GM21786 (cell line): ENCODE measurements at regions not wholly inside any gene's neighbourhood (a gene's known extent, or its start where the extent isn't known, plus 50 kb on each side); places are given as distances from the start of the nearest gene placed in this dataset.
"Not testable (repeated sequence)": the region's sequence is repeated elsewhere in the genome, so short reads cannot be mapped to it uniquely, and the experiment has no call there.

ENCODE experiments used
- ATAC-seq: cut with Tn5 transposase; IDR thresholded peaks from one replicate; pipeline ENCODE4 v1.9.1; 2021; ENCODE audit not compliant: unreplicated experiment

DNA sequence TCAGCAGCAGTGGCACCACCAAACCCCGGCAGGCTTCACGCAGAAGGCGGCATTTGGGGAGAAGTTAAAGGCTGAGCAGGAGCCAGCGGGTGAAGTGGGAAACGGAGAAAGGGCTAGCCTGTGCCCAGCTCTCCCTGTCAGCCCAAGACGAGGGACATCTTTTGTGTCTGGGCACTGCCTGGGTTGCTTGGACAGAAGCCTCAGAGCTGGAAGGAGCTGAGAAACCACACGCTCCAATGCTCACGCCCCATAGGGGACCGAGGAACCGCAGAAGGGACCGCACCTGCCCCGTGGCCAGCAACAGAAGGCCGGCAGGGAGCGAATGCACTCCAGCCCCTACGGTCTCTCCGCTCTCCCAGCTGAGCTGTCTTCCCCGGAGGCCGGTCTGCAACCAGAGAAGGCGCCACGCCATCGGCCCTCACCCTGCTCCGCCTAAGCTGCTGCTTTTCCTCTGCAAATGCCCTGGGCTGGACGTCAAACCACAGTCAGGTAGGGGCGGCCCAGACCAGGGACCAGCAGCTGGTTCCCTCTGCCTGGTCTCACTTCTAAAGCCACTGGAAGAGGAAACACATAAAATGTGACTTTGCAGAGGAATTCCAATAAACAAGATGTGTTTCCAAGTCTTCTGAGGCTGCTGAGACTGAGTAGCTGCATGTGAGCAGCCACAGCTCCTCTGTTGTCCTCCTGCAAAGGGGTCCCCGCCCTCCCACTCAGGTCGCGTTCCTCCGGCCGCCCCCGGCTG is 182.4 kb upstream of the ZNF469 start:
- not testable (repeated sequence) for ATAC-seq

DNA sequence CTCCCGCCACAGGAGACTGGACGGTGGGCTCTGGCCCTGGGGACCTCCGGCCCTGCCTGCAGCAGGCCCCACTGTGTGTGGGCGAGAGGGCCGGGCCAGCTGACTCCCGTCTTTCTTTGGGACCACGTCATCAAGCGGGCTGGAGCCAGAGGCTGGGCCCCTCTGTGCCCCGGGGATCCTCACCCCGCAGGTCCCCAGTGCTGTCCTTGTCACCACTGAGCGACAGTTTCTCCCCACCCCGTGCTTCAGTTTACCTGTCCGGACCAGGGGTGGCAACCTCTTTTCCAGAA is 181.9 kb upstream of the ZNF469 start:
- ATAC-seq = no peak

DNA sequence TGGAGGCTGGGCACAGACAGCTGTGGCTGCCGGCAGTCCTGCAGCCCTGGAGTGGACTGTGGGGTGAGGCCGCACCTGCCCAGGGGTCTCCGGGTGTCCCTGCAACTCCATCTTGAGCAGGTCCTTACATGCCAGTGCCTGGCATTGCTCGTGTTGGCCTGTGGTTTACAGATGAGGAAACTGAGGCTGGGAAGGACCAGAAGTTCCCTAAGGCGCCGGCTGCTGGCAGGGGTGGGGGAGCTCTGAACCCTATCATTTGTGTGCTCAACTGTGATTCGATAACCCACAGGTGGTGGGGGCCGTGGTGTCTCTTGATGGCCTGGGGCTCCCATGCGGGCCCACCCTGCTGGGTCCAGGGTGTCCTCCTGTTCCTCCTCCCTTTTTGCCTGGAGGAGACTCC is 181.1 kb upstream of the ZNF469 start:
- ATAC-seq = not testable (repeated sequence)

DNA sequence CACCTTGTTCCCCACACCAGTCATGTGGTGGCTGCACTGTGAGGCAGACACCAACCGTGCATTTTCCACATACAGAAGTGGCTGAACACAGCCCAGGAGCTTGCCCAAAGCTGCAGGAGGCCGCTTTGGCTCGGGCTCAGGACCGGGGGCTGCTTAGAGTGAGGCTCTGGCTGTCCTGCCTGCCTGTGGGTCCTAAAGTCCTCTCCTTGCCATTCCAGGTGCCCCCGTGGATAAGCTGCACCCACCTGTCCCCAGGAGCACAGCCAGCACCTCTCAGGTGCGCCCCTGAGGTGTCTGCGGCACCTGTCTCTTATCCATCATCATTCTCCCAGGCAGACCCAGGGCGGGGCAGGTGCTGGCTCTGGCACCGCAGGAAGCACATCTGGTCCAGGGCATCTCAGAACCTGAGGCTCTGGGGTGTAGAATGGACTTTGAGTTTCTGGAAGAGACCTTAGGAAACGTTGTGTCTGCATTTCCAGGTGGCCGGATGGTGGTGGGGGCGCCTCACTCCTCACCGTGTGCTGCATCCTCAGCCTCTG is 180.5 kb upstream of the ZNF469 start:
- ATAC-seq = no peak

DNA sequence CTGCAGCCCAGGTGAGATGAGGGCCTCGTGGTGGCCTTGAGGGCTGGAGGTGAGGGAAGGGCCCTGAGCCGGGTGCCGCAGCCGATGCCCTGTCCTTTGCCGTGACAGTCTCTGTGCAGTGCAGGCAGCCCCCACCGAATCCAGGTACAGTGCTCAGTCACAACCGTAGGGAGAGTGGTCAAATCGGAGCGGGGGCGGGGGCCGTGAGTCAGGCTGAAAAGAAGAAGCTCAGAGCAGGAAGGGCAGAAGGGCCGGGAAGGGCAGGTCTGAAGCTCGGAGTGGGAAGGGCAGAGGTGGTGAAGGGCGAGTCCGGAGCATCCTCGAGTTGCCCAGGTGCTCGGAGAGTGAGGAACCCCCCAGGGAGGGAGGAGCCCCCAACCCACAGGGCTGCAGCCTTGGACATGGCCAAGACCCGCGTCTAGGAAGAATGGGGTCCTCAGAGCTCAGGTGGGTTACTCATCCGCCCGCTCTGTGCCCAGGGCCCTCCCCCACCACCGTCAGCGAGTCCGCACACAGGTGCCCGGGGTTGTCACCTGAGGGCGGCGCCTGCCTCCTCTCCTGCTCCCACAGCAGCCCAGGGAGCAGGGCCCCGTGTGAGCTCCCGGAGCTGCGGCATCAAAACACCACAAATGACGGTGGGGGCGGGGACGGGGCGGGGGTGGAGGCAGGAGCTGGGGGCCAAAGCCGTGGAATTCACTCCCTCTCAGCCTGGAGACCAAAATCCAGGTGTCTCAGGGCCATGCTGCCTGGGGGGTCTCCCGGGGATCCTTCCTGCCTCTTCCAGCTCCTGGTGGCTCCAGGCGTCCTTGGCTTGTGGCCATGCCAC is 179.7 kb upstream of the ZNF469 start:
- ATAC-seq = not testable (repeated sequence)

DNA sequence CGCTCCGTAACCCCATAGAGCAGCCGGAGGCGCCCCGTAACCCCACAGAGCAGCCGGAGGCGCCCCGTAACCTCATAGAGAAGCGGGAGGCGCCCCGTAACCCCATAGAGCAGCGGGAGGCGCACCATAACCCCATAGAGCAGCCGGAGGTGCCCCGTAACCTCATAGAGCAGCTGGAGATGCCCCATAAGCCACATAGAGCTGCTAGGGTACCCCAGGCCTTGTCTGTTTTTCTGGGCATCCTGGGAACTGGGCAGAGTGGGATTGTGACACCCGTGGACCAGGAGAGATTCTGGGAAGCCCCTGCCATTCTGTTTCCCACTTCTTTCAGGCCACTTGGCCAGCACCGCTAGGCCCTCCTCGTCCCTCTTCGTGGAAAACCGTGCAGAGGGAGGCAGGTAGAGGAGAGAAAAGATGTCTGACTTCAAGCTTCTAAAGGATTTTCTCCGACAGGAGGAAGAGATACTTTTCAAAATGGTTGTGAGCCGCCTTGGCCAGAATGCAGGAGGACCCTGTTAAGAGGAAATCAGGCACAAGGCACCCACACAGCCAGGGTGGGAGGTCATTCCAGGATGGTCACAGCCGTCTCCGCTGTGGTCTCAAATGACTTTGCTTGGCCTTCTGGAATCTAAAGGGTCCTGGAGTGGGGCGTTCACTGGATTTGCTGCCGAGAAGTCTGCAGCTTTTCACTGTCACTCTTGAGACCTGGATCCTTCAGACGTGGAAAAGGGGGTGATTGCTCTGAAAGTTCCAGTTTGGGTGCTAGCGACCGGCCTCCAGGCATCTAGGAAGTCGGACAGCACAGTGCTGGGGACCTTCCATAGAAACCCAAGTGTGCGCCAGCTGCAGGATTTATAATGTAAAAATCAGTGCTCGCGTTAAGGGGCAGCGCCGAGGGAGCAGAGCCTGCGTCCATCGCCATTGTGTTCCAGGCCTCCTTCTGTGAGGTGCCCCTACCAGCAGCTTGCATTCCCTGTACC is 178.3 kb upstream of the ZNF469 start:
- not testable (repeated sequence) for ATAC-seq

DNA sequence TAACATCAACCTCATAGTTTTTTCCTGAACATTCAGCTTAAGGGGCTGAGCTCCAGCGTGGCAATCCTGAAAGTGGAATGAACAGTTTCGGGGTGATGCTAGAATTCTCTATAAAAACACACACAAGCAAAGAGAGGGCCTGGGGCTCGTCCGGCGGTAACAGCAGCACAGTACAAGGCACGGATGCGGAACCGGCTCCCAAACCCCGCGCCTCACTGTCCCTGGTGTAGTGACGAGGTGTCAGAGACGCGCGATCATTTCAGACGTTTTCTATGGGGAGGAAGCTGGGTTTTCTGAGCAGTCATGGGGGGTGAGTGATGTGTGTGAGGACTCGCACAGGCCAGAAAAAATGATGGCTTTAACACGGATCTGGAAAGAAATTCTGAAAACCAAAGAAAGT is 177.3 kb upstream of the ZNF469 start:
- not testable (repeated sequence) for ATAC-seq

DNA sequence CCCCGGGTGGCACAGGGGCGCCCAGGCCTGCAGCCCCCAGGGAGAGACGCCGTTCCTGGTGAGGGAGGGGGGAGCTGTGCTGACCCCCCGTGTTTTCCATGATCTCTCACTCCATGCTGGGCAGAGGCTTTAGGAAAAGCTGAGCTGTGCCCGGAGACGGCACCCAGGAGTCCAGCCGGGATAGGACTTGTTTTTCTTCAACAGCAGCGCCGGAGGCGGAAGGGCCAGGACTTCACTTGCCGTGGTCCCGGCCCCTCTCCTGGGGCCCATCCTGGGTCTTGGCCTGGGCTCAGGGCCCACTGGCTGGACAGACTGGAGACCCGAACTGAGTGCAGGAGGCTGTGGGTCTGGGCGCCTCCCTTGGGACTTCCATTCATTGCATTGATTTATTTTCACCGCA is 176.8 kb upstream of the ZNF469 start:
- ATAC-seq = not testable (repeated sequence)

DNA sequence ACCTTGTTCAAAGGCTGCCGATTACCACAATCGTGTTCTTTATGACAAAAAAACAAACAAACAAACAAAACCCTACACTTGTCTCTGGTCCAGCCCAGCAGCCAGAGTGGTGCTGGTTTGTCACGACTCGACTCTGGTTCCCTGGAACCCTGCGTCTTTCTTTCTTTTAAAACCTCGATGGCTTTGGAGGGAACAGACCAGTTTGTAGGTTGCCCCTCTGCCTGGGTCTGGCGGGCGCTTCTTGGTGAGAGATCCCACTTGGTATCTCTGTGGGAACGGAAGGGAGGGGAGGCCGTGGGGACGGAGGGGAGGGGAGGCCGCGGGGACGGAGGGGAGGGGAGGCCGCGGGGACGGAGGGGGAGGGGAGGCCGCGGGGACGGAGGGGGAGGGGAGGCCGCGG is 176.2 kb upstream of the ZNF469 start:
- ATAC-seq = not testable (repeated sequence)

DNA sequence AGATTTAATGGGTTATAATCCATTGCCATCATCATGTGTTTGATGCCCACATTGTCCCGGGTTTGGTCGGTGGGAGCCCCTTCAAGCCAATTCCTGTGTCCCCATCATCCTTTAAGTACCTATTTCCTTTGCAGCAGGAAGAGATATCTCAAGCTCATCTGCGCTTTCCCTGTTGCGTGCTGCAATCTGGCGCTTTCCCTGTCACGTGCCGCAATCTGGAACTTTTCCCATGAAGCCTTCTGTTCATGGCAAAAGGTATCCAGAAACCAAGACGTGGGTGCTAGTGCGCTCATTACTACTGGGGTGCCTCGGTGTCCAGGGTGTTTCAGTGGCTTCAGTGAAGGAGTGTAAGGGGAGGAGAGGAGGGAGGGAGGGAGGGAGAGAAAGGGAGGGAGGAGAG is 174.6 kb upstream of the ZNF469 start:
- no peak for ATAC-seq

DNA sequence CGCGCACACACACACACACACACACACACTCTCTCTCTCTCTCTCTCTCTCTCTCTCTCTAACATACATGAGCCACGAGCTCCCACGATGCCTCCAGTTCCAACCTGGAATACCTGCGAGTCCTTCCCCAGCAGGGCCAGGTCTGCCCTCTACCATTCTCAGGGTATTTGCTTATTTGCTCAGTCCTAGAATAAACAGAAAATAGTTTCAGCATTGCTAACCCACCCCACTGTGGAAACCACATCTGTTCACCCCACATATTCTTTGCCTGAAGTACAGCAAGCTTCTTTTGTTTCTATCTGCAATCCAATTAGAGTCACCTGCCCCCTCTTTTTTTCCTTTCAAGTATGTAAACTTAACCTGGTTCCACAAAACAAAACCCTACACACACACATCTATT is 174.0 kb upstream of the ZNF469 start:
- ATAC-seq = not testable (repeated sequence)

DNA sequence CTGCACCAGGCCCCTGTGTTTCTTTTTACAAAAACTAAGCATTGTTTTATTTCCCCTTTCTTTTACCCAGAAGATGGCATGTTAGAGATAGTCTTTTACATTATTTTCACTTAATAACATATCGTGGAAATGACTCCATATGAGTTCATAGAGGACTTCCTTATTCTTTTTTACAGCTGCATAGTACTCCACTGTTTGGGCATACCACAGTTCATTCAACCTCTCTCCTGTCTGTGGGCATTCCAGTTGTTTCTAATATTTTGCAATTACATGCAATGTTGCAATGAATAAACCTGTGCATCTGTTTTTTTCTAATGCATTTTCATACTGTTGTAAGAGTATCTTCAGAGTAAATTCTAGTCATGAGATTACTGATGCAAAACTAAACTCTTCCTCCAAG is 173.2 kb upstream of the ZNF469 start:
- ATAC-seq = not testable (repeated sequence)

DNA sequence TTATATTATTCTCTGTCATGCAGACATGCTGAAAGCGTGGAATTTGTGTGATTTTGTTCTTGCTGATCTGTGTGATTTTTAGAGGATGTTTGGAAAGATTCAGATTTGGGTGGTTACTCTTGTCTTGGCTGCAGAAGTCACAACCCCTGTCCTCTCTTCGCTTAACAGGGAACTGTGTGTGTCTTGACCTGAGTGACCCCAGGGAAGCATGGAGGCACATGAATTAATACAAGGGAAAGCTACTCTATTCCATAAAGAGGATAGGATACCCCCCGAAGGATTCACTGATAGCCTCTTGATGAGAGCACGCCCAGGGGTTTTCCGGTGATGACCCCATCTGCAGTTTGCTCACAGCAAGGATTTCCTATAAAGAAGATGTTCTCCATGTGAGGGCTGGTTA is 168.8 kb upstream of the ZNF469 start:
- ATAC-seq = not testable (repeated sequence)

DNA sequence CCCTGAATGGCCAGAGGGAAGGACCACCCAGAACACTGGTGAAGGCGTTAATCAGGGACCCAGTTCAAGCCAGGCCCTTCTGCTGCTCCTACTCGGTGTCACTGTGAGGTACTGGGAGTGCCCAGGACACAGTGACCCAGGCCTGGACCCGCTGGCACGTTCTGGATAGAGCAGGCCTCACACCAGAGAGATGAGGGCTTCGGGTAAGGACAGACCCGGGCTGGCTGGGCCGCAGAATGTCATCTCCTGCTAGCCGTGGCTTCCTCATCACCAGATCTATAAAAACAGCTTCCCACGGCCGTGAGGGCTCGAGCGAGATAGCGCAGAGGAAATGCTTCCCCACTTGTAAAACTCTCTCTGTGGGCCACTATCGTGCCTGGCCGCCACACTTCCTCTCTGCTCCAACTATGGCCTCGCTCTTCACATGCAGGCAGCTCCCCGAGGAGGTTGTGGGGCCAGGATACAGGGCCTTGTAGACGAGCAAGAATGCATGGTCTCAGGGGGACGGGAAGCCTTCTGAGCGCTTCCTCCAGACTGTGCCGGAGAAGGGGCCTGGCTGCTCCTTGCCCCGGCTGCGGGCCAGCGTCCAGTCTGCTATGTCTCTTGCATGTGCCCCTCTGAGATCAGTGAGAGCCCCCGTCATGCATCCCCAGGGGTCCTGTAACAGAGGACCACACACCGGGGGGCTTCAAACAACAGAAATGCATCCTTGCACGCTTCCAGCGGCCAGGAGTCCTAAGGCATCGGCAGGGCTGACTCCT is 161.6 kb upstream of the ZNF469 start:
- not testable (repeated sequence) for ATAC-seq

DNA sequence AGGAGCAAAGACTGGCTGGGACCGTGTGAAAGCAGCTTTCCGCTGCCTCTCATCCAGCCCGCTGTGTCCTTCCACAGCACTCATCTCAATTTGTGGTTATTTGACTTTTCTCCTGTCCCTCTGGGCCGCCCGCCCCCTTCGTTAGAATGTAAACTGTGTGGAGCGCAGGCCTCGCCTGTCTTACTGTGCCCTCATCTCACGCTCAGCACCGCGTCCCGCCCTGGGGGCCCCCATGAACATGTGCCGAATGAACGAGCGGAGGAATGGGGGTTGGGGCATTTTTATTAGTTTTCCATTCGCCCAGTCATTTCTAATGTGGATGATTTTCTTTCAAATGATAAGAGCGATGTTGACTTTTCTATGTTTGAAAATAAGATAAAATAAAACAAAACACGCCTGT is 159.1 kb upstream of the ZNF469 start:
- not testable (repeated sequence) for ATAC-seq

DNA sequence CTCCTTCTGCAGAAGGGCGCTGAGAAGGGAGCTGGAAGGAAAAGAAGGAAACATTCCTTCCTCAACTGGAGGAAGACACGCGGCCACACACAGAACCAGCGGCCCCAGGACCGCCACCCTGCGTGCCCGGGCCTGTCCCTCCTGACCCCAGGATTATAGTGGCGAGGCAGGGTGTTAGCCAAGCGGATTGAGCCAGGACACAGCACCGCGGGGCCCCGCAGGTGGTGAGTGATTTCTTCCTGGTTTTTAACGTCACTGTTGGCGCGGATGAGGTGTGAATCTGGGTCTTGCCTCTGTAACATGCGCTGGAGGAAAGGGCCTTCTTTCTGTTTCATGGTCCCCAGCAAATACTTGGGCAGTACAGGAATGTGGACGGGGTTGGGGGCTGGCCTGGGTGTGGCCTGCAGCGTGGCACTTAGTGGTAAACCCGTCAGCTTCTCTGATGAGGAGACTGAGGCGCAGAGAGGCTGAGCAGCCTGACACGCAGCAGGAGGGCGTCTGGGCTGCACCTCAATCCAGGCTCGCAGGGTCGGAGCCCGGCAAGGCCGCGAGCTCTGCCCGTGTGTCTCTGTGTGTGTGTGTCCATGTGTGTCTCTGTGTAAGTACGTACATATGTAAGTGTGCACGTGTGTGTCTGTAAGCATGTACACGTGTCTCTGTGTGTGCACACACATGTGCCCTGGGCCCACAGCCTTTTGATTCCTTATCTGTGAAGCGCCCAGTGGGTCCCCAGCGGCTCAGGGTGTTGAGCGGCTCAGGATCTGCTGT is 158.4 kb upstream of the ZNF469 start:
- ATAC-seq = not testable (repeated sequence)

DNA sequence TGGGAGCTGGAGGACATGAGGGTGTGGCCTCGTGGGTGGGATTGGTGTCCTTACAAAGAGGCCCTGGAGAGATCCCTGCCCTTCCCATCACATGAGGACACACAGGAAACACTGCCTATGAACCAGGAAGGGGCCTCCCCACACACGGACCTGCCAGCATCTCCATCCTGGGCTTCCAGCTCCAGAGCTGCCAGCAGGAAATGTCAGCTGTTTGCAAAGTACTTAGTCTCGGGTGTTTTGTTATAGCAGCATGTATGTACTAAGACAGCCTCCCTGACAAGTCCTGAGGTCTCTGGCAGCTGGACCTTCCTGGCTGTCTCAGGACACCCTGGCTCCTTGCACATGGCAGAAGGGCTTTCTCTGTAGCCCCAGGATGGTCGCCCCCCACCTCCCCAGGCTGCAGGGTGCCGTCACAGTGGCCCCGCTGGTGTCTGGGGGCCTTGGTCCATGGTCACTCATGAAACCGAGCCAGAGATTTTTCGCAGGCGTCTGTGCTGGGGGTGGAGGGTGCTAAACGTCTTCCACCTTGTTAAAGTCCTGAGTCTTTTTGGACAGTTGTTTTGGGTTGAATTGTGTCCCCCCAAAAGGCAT is 157.0 kb upstream of the ZNF469 start:
- ATAC-seq = not testable (repeated sequence)

DNA sequence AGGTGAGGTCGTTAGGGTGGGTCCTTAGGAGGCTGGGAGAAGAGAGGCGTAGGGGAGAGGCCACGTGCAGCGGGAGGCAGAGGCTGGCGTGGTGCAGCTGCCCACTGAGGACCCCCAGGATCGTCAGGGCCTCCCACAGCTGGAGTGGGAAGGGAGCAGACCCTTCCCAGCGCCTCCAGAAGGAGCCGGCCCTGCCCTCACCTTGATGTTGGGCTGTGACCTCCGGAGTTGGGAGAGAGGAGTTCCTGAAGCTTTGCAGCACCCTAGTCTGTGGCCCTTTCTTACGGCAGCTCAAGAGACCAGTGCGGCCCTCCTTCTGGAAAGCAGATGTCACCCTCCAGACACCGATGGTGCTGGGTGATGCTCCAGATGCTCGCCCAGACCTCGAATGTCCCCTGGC is 156.5 kb upstream of the ZNF469 start:
- not testable (repeated sequence) for ATAC-seq
